ENCODE measurements at regions not wholly inside any gene's neighbourhood (a gene's known extent, or its start where the extent isn't known, plus 50 kb on each side); places are given as distances from the start of the nearest gene placed in this dataset.

GRCh38 chr10:78513986-78514385 is 480.3 kb downstream of the RPS24 start:
- DNase-seq (ENCODE audit: low read depth), result no peak
- H3K4me3 ChIP-seq (ENCODE audit: low read depth, low read length), result no peak overlapping the region
- TF ChIP-seq CTCF (IDR thresholded peaks at IDR 0.05; ENCODE audit: insufficient read depth, low read depth, low read length, missing control alignments), result no peak

GRCh38 chr10:78514459-78514858 is 480.8 kb downstream of the RPS24 start:
- no peak for DNase-seq (ENCODE audit: low read depth)
- TF ChIP-seq CTCF (IDR thresholded peaks at IDR 0.05; ENCODE audit: insufficient read depth, low read depth, low read length, missing control alignments), result no peak
- no peak overlapping the region for H3K4me3 ChIP-seq (ENCODE audit: low read depth, low read length)

GRCh38 chr10:78515038-78515872 is 481.6 kb downstream of the RPS24 start:
- DNase-seq (ENCODE audit: low read depth), result no peak
- TF ChIP-seq CTCF (IDR thresholded peaks at IDR 0.05; ENCODE audit: insufficient read depth, low read depth, low read length, missing control alignments), result no peak
- H3K4me3 ChIP-seq (ENCODE audit: low read depth, low read length), result no peak overlapping the region

GRCh38 chr10:78515873-78516153 is 482.1 kb downstream of the RPS24 start:
- DNase-seq (ENCODE audit: low read depth), result no peak
- no peak for TF ChIP-seq CTCF (IDR thresholded peaks at IDR 0.05; ENCODE audit: insufficient read depth, low read depth, low read length, missing control alignments)
- H3K4me3 ChIP-seq (ENCODE audit: low read depth, low read length), result no peak overlapping the region

GRCh38 chr10:78516236-78516635 is 482.6 kb downstream of the RPS24 start:
- DNase-seq (ENCODE audit: low read depth), result no peak
- TF ChIP-seq CTCF (IDR thresholded peaks at IDR 0.05; ENCODE audit: insufficient read depth, low read depth, low read length, missing control alignments), result no peak
- no peak overlapping the region for H3K4me3 ChIP-seq (ENCODE audit: low read depth, low read length)

GRCh38 chr10:78516756-78517155 is 483.1 kb downstream of the RPS24 start:
- TF ChIP-seq CTCF (IDR thresholded peaks at IDR 0.05; ENCODE audit: insufficient read depth, low read depth, low read length, missing control alignments), result no peak
- no peak for DNase-seq (ENCODE audit: low read depth)
- no peak overlapping the region for H3K4me3 ChIP-seq (ENCODE audit: low read depth, low read length)

GRCh38 chr10:78518224-78518623 is 484.6 kb downstream of the RPS24 start:
- no peak for TF ChIP-seq CTCF (IDR thresholded peaks at IDR 0.05; ENCODE audit: insufficient read depth, low read depth, low read length, missing control alignments)
- no peak overlapping the region for H3K4me3 ChIP-seq (ENCODE audit: low read depth, low read length)
- no peak for DNase-seq (ENCODE audit: low read depth)

Data from GM12865 (cell line).